ENCODE measurements at regions not wholly inside any gene's neighbourhood (a gene's known extent, or its start where the extent isn't known, plus 50 kb on each side); places are given as distances from the start of the nearest gene placed in this dataset.

GRCh38 chr7:25832456-25832855 lies 319.5 kb upstream of the NFE2L3 start:
- no peak for TF ChIP-seq CTCF (conservative IDR thresholded peaks at IDR 0.05; ENCODE audit: low read depth, low read length)
- TF ChIP-seq EZH2 (IDR thresholded peaks at IDR 0.05; ENCODE audit: low read length, unreplicated experiment) = no peak
- TF ChIP-seq EZH2phosphoT487 (IDR thresholded peaks at IDR 0.05; ENCODE audit: borderline replicate concordance, low read length) = no peak

All from PC-3 (cell line).